ENCODE measurements at regions not wholly inside any gene's neighbourhood (a gene's known extent, or its start where the extent isn't known, plus 50 kb on each side); places are given as distances from the start of the nearest gene placed in this dataset.

- TF ChIP-seq, protein P1, sequence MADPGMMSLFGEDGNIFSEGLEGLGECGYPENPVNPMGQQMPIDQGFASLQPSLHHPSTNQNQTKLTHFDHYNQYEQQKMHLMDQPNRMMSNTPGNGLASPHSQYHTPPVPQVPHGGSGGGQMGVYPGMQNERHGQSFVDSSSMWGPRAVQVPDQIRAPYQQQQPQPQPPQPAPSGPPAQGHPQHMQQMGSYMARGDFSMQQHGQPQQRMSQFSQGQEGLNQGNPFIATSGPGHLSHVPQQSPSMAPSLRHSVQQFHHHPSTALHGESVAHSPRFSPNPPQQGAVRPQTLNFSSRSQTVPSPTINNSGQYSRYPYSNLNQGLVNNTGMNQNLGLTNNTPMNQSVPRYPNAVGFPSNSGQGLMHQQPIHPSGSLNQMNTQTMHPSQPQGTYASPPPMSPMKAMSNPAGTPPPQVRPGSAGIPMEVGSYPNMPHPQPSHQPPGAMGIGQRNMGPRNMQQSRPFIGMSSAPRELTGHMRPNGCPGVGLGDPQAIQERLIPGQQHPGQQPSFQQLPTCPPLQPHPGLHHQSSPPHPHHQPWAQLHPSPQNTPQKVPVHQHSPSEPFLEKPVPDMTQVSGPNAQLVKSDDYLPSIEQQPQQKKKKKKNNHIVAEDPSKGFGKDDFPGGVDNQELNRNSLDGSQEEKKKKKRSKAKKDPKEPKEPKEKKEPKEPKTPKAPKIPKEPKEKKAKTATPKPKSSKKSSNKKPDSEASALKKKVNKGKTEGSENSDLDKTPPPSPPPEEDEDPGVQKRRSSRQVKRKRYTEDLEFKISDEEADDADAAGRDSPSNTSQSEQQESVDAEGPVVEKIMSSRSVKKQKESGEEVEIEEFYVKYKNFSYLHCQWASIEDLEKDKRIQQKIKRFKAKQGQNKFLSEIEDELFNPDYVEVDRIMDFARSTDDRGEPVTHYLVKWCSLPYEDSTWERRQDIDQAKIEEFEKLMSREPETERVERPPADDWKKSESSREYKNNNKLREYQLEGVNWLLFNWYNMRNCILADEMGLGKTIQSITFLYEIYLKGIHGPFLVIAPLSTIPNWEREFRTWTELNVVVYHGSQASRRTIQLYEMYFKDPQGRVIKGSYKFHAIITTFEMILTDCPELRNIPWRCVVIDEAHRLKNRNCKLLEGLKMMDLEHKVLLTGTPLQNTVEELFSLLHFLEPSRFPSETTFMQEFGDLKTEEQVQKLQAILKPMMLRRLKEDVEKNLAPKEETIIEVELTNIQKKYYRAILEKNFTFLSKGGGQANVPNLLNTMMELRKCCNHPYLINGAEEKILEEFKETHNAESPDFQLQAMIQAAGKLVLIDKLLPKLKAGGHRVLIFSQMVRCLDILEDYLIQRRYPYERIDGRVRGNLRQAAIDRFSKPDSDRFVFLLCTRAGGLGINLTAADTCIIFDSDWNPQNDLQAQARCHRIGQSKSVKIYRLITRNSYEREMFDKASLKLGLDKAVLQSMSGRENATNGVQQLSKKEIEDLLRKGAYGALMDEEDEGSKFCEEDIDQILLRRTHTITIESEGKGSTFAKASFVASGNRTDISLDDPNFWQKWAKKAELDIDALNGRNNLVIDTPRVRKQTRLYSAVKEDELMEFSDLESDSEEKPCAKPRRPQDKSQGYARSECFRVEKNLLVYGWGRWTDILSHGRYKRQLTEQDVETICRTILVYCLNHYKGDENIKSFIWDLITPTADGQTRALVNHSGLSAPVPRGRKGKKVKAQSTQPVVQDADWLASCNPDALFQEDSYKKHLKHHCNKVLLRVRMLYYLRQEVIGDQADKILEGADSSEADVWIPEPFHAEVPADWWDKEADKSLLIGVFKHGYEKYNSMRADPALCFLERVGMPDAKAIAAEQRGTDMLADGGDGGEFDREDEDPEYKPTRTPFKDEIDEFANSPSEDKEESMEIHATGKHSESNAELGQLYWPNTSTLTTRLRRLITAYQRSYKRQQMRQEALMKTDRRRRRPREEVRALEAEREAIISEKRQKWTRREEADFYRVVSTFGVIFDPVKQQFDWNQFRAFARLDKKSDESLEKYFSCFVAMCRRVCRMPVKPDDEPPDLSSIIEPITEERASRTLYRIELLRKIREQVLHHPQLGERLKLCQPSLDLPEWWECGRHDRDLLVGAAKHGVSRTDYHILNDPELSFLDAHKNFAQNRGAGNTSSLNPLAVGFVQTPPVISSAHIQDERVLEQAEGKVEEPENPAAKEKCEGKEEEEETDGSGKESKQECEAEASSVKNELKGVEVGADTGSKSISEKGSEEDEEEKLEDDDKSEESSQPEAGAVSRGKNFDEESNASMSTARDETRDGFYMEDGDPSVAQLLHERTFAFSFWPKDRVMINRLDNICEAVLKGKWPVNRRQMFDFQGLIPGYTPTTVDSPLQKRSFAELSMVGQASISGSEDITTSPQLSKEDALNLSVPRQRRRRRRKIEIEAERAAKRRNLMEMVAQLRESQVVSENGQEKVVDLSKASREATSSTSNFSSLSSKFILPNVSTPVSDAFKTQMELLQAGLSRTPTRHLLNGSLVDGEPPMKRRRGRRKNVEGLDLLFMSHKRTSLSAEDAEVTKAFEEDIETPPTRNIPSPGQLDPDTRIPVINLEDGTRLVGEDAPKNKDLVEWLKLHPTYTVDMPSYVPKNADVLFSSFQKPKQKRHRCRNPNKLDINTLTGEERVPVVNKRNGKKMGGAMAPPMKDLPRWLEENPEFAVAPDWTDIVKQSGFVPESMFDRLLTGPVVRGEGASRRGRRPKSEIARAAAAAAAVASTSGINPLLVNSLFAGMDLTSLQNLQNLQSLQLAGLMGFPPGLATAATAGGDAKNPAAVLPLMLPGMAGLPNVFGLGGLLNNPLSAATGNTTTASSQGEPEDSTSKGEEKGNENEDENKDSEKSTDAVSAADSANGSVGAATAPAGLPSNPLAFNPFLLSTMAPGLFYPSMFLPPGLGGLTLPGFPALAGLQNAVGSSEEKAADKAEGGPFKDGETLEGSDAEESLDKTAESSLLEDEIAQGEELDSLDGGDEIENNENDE (IDR thresholded peaks at IDR 0.05; ENCODE audit: insufficient replicate concordance, low read length), result no peak
- no peak for TF ChIP-seq CHD2 (IDR thresholded peaks at IDR 0.05; ENCODE audit: low read length)
- TF ChIP-seq TCF12 (IDR thresholded peaks at IDR 0.05; ENCODE audit: low read depth, low read length), result no peak
Measured at GRCh38 chr2:11006191-11006590, 94.5 kb downstream of the KCNF1 start (continued).

All from H1 (cell line).